Prostate gland (tissue), 2 donors: ENCODE measurements at regions not wholly inside any gene's neighbourhood (a gene's known extent, or its start where the extent isn't known, plus 50 kb on each side); places are given as distances from the start of the nearest gene placed in this dataset.
"Not testable (repeated sequence)": the region's sequence is repeated elsewhere in the genome, so short reads cannot be mapped to it uniquely, and the experiment has no call there.

Experiments used
- CTCF ChIP-seq, 4 experiments: fragments of 200-600 bp in 2 of 4; fragments of 450-650 bp in 2 of 4; sonication (generic) in 2 of 4; IDR thresholded peaks; 1 replicate in 3 of 4; 2 replicates in 1 of 4; pipeline ENCODE4 v1.5.1; 2016 to 2019; ENCODE audit warnings: antibody characterized with exemption in 4 of 4, mild to moderate bottlenecking in 2 of 4, moderate library complexity in 2 of 4
- POLR2A ChIP-seq: fragments of 450-650 bp; IDR thresholded peaks from one replicate; pipeline ENCODE4 v1.6.1; 2016; ENCODE audit warnings: antibody characterized with exemption, mild to moderate bottlenecking
- POLR2AphosphoS5 ChIP-seq: sonication (generic); formaldehyde crosslinking; IDR thresholded peaks from one replicate; pipeline ENCODE4 v1.6.1; 2017; ENCODE audit warnings: antibody characterized with exemption

- TF ChIP-seq POLR2AphosphoS5; CTCF (IDR thresholded peaks at IDR 0.05); POLR2A: not testable (repeated sequence)
These were observed 80.7 kb downstream of the SPTSSA start for GRCh38 chr14:34381304-34381703.
